Stimulated activated CD4-positive, alpha-beta T cell treated with anti-CD3 and anti-CD28 coated beads, Interleukin-4, amount 100 ng/mL, for 4 hours (primary cell): ENCODE measurements at regions not wholly inside any gene's neighbourhood (a gene's known extent, or its start where the extent isn't known, plus 50 kb on each side); places are given as distances from the start of the nearest gene placed in this dataset.
"Not testable (repeated sequence)": the region's sequence is repeated elsewhere in the genome, so short reads cannot be mapped to it uniquely, and the experiment has no call there.

Experiments used
- DNase-seq, 2 experiments: peaks; one replicate each; pipeline ENCODE4 v3.0.0-alpha.2; 2020

GRCh38 chr15:25171111-25171811 is 216.5 kb downstream of the SNRPN start:
- DNase-seq: no peak

GRCh38 chr15:25171856-25172687 is 217.3 kb downstream of the SNRPN start:
- DNase-seq: no peak

- no peak for DNase-seq
Observed at GRCh38 chr15:25172691-25173090, 217.9 kb downstream of the SNRPN start.

- DNase-seq: no peak
Observed at GRCh38 chr15:25173241-25174028, 218.6 kb downstream of the SNRPN start.

GRCh38 chr15:25174149-25174548 is 219.4 kb downstream of the SNRPN start:
- not testable (repeated sequence) for DNase-seq

- peak in 1 of 2 experiments; percentile 0 for DNase-seq
Observed at GRCh38 chr15:25175033-25175788, 220.4 kb downstream of the SNRPN start.

- peak in 1 of 2 experiments; percentile 0 for DNase-seq
Observed at GRCh38 chr15:25175789-25176615, 221.2 kb downstream of the SNRPN start.

GRCh38 chr15:25176616-25176923 is 221.8 kb downstream of the SNRPN start:
- peak in 1 of 2 experiments; percentile 0 for DNase-seq

GRCh38 chr15:25176991-25177954 is 222.5 kb downstream of the SNRPN start:
- peak in 1 of 2 experiments; percentile 1 for DNase-seq

GRCh38 chr15:25177955-25178801 is 223.4 kb downstream of the SNRPN start:
- DNase-seq: no peak

- DNase-seq: no peak
Observed at GRCh38 chr15:25178835-25179672, 224.3 kb downstream of the SNRPN start.

- peak in 1 of 2 experiments; percentile 1 for DNase-seq
Observed at GRCh38 chr15:25179673-25180511, 225.1 kb downstream of the SNRPN start.

GRCh38 chr15:25180606-25181292 is 226.0 kb downstream of the SNRPN start:
- peak in 1 of 2 experiments; percentile 0 for DNase-seq

GRCh38 chr15:25181293-25182097 is 226.7 kb downstream of the SNRPN start:
- peak in 1 of 2 experiments; percentile 1 for DNase-seq

- no peak for DNase-seq
Observed at GRCh38 chr15:25182098-25182478, 227.3 kb downstream of the SNRPN start.
